Activated CD4-positive, alpha-beta T cell treated with anti-CD3 and anti-CD28 coated beads for 4 hours (primary cell): ENCODE measurements at regions not wholly inside any gene's neighbourhood (a gene's known extent, or its start where the extent isn't known, plus 50 kb on each side); places are given as distances from the start of the nearest gene placed in this dataset.

ENCODE experiments used
- DNase-seq, 2 donors: peaks; one replicate each; pipeline ENCODE4 v3.0.0-alpha.2; 2020

GRCh38 chr1:55375617-55376258 is 160.6 kb upstream of the USP24 start:
- DNase-seq = peak; percentile 9 to 27

GRCh38 chr1:55374801-55375616 is 159.8 kb upstream of the USP24 start:
- no peak for DNase-seq

- DNase-seq = no peak
Measured at GRCh38 chr1:55374216-55374615, 159.1 kb upstream of the USP24 start.

- DNase-seq = no peak
Measured at GRCh38 chr1:55369474-55369873, 154.3 kb upstream of the USP24 start.

GRCh38 chr1:55368698-55369097 is 153.5 kb upstream of the USP24 start:
- no peak for DNase-seq

GRCh38 chr1:55367273-55367672 is 152.1 kb upstream of the USP24 start:
- DNase-seq = no peak

GRCh38 chr1:55364216-55364615 is 149.1 kb upstream of the USP24 start:
- no peak for DNase-seq

- no peak for DNase-seq
Measured at GRCh38 chr1:55363268-55363667, 148.1 kb upstream of the USP24 start.

- DNase-seq = no peak
Measured at GRCh38 chr1:55362558-55362957, 147.4 kb upstream of the USP24 start.

- no peak for DNase-seq
Measured at GRCh38 chr1:55359611-55360010, 144.4 kb upstream of the USP24 start.

GRCh38 chr1:55358581-55358980 is 143.4 kb upstream of the USP24 start:
- DNase-seq = no peak

- no peak for DNase-seq
Measured at GRCh38 chr1:55355549-55355948, 140.4 kb upstream of the USP24 start.

- DNase-seq = no peak
Measured at GRCh38 chr1:55353707-55354620, 138.8 kb upstream of the USP24 start.

- DNase-seq = no peak
Measured at GRCh38 chr1:55352811-55353180, 137.6 kb upstream of the USP24 start.

GRCh38 chr1:55352080-55352810 is 137.1 kb upstream of the USP24 start:
- no peak for DNase-seq

GRCh38 chr1:55348356-55348755 is 133.2 kb upstream of the USP24 start:
- no peak for DNase-seq

GRCh38 chr1:55347866-55348265 is 132.7 kb upstream of the USP24 start:
- no peak for DNase-seq

- no peak for DNase-seq
Measured at GRCh38 chr1:55347041-55347440, 131.9 kb upstream of the USP24 start.

- DNase-seq = no peak
Measured at GRCh38 chr1:55346586-55346985, 131.4 kb upstream of the USP24 start.

- DNase-seq = no peak
Measured at GRCh38 chr1:55339681-55340080, 124.5 kb upstream of the USP24 start.

- no peak for DNase-seq
Measured at GRCh38 chr1:55338448-55338820, 123.3 kb upstream of the USP24 start.

- no peak for DNase-seq
Measured at GRCh38 chr1:55337801-55338447, 122.8 kb upstream of the USP24 start.
